WTC11 (cell line): ENCODE measurements at regions not wholly inside any gene's neighbourhood (a gene's known extent, or its start where the extent isn't known, plus 50 kb on each side); places are given as distances from the start of the nearest gene placed in this dataset.

ENCODE experiments used
- ATF2 ChIP-seq: sonication (generic); formaldehyde crosslinking; IDR thresholded peaks from 2 replicates; pipeline ENCODE4 v1.8.1; 2022; ENCODE audit warnings: low read depth, missing genetic modification reagents, borderline replicate concordance
- E2F5 ChIP-seq: sonication (generic); formaldehyde crosslinking; IDR thresholded peaks from 2 replicates; pipeline ENCODE4 v1.8.1; 2022; ENCODE audit warnings: mild to moderate bottlenecking, moderate library complexity, missing genetic modification reagents
- KAT7 ChIP-seq: sonication (generic); formaldehyde crosslinking; IDR thresholded peaks from 2 replicates; pipeline ENCODE4 v1.8.1; 2023; ENCODE audit warnings: missing genetic modification reagents, mild to moderate bottlenecking, borderline replicate concordance
- USF2 ChIP-seq: sonication (generic); formaldehyde crosslinking; IDR thresholded peaks from 2 replicates; pipeline ENCODE4 v1.8.1; 2023; ENCODE audit warnings: mild to moderate bottlenecking, missing genetic modification reagents, moderate library complexity
- TF ChIP-seq, protein P1 (sequence below): fragments of 200-600 bp; IDR thresholded peaks from 2 replicates; pipeline ENCODE4 v1.8.0; 2022; ENCODE audit warnings: antibody characterized with exemption

DNA sequence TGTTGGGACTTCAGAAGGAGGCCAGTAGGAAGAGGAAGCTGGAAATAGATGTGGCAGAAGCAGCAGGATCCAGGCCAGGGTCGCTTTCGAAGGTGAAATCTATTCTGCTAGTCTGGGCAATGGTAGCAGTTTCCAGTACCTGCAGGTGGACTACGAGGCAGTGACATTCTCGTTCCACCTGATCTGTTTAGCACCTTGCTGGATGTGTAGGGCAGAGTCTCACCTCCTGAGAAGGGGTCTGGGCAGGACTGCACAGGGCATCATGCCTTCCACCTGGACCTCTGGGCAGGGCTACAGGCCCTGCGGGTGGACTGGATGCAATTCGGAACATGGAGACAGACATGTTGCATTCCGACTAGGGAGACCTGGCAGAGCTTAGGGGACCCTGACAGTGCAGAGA, 254.8 kb upstream of the ZNF32 start:
- TF ChIP-seq, protein P1, sequence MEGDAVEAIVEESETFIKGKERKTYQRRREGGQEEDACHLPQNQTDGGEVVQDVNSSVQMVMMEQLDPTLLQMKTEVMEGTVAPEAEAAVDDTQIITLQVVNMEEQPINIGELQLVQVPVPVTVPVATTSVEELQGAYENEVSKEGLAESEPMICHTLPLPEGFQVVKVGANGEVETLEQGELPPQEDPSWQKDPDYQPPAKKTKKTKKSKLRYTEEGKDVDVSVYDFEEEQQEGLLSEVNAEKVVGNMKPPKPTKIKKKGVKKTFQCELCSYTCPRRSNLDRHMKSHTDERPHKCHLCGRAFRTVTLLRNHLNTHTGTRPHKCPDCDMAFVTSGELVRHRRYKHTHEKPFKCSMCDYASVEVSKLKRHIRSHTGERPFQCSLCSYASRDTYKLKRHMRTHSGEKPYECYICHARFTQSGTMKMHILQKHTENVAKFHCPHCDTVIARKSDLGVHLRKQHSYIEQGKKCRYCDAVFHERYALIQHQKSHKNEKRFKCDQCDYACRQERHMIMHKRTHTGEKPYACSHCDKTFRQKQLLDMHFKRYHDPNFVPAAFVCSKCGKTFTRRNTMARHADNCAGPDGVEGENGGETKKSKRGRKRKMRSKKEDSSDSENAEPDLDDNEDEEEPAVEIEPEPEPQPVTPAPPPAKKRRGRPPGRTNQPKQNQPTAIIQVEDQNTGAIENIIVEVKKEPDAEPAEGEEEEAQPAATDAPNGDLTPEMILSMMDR = no peak
- TF ChIP-seq USF2 (CRISPR knock-in tag) = no peak
- TF ChIP-seq KAT7 (CRISPR knock-in tag) = no peak
- no peak for TF ChIP-seq ATF2
- no peak for TF ChIP-seq E2F5
